HG03039 (cell line): ENCODE measurements at regions not wholly inside any gene's neighbourhood (a gene's known extent, or its start where the extent isn't known, plus 50 kb on each side); places are given as distances from the start of the nearest gene placed in this dataset.

Experiments
- ATAC-seq: cut with Tn5 transposase; IDR thresholded peaks from one replicate; pipeline ENCODE4 v1.9.1; 2021; ENCODE audit warnings: mild to moderate bottlenecking, moderate library complexity; ENCODE audit not compliant: unreplicated experiment

DNA sequence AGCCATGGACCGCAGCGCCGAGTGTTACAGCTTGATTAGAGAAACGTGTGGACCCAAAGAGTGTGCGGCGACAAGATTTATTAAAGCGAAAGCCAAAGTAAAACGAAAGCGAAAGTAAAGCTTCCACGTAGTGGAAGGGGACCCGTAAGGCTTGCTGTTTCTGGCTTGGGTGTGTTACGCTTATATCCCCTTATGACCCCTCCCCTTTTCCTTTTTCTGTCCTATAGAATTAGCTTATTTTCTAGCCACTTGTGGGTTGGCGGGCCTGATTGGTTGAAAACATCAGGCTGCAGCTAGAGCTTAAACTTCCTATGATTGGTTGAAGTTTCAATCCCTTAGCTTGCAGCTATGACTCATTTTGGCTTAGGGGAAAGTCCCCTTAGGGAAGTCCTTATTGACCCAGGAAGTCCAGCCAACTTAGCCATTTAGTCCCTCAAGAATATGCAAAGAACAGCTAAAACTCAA is 969.7 kb downstream of the DCDC2C start:
- ATAC-seq: no peak

DNA sequence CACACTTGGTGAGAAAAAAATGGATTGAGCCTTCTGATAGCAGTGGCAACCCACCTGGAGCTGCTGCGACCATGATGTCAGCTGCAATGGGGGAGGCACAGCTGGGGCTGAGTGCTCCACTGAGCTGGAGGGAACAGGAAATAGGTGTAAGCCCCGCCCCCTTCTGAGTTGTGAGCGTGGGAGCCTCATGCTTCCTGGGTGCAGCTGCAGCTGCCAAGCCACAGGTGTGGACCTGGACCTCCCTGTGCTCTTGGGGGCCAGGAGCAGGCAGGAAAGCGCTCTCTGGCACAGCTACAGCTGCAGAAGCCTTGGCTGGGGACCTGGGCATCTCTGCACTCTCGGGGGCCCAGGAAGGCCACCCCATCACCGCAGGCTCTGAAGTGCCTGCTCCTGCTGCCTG is 970.6 kb downstream of the DCDC2C start:
- no peak for ATAC-seq

- ATAC-seq: no peak
These were observed 971.9 kb downstream of the DCDC2C start for GRCh38 chr2:4675295-4675694.

DNA sequence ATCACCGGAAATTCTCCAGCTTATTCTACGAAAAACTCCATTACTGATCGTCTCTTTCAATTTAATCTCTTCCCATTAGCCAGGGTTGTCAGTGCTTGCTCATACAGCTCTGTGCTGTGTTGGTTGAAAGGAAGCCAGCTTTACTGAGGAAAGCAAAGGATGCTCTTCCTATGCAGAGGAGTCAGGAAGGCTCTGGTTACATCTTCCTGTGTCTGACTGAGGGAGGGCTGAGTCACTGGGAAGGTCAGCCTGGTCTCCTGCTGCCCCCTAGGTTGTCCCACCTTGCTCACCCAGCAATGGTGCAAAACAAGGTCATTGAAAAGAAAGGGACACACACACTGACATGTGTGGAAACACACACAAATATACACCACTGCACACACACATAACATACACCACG is 975.6 kb downstream of the DCDC2C start:
- ATAC-seq: no peak

DNA sequence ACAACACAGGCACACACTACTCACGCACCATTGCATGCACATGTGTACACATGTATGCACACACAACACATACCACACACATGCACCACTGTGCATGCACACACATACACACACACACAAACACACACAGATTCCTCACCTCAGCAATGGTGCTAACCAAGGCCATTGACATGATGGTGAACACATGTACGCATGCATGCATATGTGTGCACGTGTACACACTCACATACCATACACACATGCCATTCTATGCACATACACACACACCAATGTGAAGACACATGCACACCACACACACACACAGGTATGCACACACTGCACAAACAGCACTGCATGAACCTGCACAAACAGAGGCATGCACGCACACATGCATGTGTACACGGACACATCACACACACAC is 976.0 kb downstream of the DCDC2C start:
- ATAC-seq: no peak

GRCh38 chr2:4684921-4685320 is 981.5 kb downstream of the DCDC2C start:
- no peak for ATAC-seq

DNA sequence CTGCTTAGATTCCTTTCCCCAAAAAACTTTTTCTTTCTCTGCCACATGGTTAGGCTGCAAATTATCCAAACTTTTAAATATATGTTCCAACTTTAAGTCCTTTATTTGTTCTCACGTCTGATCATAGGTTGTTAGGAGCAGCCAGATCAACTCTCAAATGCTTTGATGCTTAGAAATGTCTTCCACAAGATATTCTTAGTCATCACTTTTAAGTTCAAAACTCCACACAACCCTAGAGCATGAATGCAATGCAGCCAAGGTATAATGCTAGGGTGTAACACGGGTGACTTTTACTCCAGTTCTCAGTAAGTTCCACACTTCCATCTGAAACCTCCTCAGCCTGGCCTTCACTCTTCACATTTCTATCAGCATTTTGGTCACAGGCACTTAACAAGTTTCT is 987.5 kb downstream of the DCDC2C start:
- ATAC-seq: no peak

DNA sequence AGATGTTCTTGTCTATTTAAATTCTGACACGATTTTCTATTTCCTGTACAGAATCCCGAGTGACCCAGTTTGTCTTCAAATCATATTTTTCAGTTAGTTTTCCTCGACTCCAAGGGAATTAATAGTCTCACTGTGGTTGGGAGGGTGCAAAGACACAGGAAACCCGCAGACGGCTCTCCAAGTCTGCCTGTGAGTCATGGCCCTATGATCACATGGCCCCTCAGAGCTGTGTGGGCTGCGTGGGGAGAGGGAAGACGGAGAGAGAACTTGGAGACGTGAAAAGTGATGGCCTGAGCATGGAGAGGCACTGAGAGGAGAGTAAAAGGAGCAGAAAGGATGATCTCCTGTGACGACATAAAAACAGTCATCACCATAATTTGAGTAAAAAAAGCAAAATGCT is 989.9 kb downstream of the DCDC2C start:
- ATAC-seq: no peak

DNA sequence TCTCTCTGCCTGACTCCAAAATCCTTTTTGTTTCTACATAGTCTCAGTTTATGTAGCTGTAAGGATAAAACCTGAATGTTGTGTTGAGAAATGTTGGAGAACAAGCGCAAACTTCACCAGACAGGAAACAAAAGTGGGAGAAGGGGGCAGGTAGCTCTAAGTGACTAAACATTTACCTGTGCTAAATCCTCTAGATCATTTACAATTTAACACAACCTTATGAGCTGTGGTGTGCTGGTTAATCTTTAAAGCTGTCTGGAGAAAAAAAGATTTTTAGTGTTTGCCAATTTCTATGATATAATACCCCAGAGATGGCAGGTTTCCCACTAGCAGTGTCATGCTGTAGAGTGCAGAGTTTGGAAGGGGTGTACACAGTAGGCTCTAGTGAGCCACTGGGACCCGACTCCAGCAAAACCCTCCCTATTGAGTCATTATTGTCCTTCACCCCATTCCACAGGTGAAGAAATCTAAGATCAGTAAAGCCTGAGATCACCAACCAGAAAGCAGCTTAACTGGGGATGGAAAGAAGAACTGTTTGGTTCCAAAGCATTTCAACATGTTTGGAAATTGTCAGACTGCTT is 992.0 kb downstream of the DCDC2C start:
- no peak for ATAC-seq

GRCh38 chr2:4715065-4715464 is 977.1 kb upstream of the SOX11 start:
- no peak for ATAC-seq

DNA sequence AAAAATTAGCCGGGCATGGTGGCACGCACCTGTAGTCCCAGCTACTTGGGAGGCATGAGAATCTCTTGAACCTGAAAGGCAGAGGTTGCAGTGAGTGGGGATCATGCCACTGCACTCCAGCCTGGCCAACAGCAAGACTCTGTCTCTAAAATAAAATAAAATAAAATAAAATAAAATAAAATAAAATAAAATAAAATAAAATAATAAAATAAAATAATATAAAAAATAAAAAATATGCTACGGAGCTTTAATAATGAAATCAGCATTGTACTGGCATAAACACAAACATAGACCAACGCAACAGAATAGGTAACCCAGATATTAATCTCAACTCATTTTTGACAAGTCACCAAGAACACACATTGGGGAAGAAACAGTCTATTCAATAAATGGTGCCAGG is 973.4 kb upstream of the SOX11 start:
- no peak for ATAC-seq

DNA sequence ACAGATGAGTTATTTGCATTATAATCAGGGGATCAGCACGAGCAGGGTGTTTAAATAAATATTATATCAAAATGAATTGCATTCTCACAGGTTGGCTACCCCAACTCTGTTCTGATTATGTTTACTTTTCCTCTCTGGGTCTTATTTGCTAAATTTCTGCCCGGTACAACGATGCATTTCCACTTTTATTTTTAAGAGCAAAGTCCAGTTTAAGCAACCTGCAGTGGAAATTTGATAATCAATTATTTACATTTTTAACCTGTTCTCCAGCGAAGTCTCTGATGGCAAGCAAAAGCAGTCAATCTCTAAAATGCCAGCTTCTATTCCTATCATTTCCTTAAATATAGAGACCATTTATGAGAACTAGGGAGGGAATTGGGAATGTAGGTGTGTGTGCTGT is 966.6 kb upstream of the SOX11 start:
- no peak for ATAC-seq

DNA sequence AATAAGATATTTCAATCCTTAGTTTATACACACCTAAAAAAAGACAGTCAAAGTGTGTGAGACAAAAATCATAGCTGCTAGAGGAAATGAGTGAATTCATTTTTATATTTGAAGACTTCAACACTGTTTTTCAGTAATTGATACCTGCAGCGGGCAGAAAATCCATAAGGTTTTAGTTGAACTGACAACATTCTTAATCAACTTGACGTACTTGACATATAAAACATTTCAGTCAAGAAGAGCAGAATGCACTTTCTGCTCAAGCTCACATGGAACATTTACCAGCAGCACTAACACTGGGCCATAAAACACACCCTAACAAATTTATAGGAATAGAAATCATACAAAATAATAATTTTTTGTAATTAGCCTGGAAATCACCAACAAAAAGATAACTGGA is 959.6 kb upstream of the SOX11 start:
- no peak for ATAC-seq

DNA sequence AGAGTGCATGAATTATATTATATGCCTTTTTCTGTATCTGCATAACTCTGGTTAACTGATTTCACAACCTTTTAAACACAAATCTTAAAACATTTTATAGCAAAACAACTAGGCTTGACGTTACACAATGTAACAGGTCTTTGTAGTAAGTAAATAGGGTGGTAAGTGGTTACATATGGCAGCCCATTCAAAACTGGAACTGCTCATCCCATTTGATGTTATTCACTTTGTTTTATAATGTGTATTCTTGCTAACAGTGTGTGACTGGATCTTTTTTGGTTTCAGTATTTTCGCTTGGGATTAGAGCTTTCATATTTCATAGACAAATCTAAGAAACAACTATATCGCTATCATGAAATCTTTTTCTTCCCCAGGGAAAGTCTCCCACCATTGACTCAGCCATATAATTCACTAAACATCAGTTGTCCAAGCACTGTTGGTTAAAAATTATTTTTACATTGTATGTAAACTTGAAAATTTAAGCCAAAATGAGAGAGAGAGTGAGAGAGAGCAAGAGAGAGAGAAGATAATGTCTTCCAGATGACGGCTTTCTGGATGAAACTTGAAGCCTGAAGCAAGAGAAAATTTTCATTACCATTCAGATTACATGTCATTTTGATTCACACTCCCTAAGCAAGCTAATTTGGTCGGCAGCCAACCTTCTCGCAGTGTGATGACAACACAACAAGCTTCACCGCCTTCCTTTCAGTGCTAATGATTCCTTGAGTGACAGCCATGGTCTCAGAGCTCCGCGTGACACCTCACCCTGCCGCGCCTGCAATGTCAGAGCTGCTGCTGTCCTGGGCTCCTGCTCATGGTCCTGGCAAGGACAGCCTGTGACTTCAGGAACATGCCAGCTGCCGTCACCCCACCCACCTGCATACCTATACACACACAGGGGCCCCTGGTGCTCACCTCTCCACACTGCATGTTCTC is 946.9 kb upstream of the SOX11 start:
- ATAC-seq: no peak

- ATAC-seq: no peak
These were observed 938.5 kb upstream of the SOX11 start for GRCh38 chr2:4753721-4754120.

DNA sequence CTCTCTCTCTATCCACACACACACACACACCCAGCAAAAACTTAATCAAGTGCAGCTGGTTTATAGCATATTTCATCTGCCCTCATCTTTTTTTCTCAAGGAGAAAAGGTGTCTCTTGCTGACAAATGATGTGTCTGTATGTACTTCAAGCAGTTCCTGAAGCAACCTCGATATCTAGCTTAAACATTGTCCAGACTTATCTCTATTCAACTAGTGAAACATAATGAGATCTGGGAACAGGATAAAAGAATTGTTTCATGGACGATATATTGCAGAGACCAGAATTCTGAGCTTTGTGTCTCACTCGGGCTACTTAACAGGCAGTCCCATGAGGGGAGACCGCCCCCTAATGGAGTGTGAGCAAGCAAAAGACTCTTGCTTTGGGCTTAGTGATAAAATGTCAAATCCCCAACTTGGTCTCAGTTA is 929.2 kb upstream of the SOX11 start:
- ATAC-seq: no peak

GRCh38 chr2:4765787-4766530 is 926.2 kb upstream of the SOX11 start:
- ATAC-seq: no peak

DNA sequence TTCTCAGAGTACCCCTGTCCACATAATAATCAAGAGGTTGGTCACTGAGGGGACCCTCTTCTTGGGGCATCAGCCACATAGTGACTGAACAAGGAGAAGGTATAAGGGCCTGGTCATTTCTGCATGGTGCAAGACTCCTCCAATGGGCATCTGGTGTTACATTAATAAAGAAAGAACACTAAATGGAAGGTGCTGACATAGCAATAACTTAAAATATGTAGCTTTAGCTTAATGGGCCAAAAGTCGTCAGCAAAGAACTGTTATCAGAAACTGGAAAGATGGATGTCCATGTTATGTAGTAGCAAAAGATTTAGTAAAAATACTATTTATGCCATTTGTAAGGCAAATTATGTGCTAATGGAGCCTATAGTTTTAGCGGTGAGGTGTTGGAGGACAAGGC is 916.5 kb upstream of the SOX11 start:
- ATAC-seq: no peak

DNA sequence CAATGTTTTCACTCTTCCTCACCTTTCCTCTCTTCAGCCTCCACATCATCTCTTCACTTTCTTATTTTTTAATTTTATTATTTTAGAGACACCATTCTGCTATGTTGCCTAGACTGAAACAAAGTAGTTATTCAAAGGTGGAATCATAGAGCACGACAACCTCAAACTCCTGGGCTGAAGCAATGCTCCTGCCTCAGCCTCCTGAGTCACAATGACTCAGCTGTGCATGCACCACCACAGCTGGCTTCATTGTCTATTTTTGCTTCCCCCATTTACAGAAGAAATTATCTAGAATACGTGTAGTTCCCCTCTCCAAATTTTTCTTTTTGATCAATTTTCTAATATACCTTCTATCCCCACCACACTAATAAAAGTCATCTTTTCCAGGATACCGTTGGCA is 911.5 kb upstream of the SOX11 start:
- no peak for ATAC-seq

DNA sequence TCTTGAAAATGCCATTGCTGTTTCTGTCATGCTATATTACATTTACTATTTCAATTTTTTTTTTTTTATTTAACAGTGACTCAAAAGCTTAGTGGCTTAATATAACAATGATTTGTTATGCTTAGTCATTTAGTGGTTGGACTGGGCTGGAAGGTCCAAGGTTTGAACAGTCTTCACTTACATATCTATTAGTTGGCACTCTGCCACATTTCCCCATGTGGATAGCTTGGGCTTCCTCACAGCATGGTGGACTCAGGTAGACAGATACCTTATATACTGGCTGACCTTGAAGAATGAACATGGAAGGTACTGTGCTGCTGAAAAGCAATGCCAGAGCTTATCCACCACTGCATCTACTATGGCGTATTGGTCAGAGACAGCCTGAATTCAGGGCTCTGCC is 909.5 kb upstream of the SOX11 start:
- ATAC-seq: no peak

DNA sequence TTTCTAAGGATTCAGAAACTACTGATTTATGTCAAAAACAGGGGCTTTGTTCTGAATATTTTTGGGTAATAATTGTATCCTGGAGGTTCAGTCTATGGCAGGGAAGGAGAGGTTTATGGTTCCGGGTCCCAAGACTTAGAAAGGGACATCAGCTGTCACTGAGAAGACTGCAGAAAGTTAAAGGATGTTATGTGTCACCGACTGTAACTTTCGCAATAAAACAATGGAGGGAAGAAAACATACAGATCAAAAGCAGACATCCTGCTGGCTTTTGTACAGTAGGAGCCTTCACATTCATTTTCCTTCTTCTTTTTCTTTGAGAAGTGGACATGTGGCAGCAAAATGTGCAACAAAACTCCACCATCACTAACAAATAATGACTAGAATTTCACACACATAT is 900.7 kb upstream of the SOX11 start:
- ATAC-seq: no peak

- no peak for ATAC-seq
These were observed 900.1 kb upstream of the SOX11 start for GRCh38 chr2:4792126-4792525.
